ENCODE measurements at regions not wholly inside any gene's neighbourhood (a gene's known extent, or its start where the extent isn't known, plus 50 kb on each side); places are given as distances from the start of the nearest gene placed in this dataset.

- TF ChIP-seq GATA2 (IDR thresholded peaks at IDR 0.05; ENCODE audit: low read depth, low read length) (no peak), GATA3 (IDR thresholded peaks at IDR 0.05; ENCODE audit: low read depth, low read length) (no peak)
These were observed 261.4 kb downstream of the CTH start for GRCh38 chr1:70672442-70672888.
